ENCODE measurements at regions not wholly inside any gene's neighbourhood (a gene's known extent, or its start where the extent isn't known, plus 50 kb on each side); places are given as distances from the start of the nearest gene placed in this dataset.

GRCh38 chr6:25100288-25100687 is 164.5 kb upstream of the RIPOR2 start:
- TF ChIP-seq CTCF (IDR thresholded peaks at IDR 0.05) (no peak), ZFX (IDR thresholded peaks at IDR 0.05; ENCODE audit: borderline replicate concordance) (no peak)
